Erythroblast (primary cell): ENCODE measurements at regions not wholly inside any gene's neighbourhood (a gene's known extent, or its start where the extent isn't known, plus 50 kb on each side); places are given as distances from the start of the nearest gene placed in this dataset.

ENCODE experiments used
- GATA1 ChIP-seq: IDR thresholded peaks from 2 replicates; pipeline ENCODE4 v1.6.1; 2011; ENCODE audit warnings: low read depth, mild to moderate bottlenecking, control low read depth, low read length, moderate library complexity
- POLR2A ChIP-seq: IDR thresholded peaks from 2 replicates; pipeline ENCODE4 v1.6.1; 2011; ENCODE audit warnings: mild to moderate bottlenecking, low read length

- TF ChIP-seq POLR2A (no peak), GATA1 (no peak)
Measured at GRCh38 chr18:38481576-38481975, 916.0 kb upstream of the CELF4 start.
